H1 (cell line): ENCODE measurements at regions not wholly inside any gene's neighbourhood (a gene's known extent, or its start where the extent isn't known, plus 50 kb on each side); places are given as distances from the start of the nearest gene placed in this dataset.

Experiments
- ATF2 ChIP-seq: IDR thresholded peaks from 2 replicates; pipeline ENCODE4 v1.6.1; 2012; ENCODE audit warnings: low read length, inconsistent platforms
- SIRT6 ChIP-seq: IDR thresholded peaks from one replicate; pipeline ENCODE4 v1.7.1; 2012; ENCODE audit warnings: low read length, inconsistent platforms
- TAF1 ChIP-seq: IDR thresholded peaks from 2 replicates; pipeline ENCODE4 v1.6.1; 2011; ENCODE audit warnings: mild to moderate bottlenecking, low read depth, low read length
- TBP ChIP-seq: IDR thresholded peaks from 2 replicates; pipeline ENCODE4 v1.6.1; 2011; ENCODE audit warnings: low read depth, low read length, improper control_type of control experiment

- TF ChIP-seq ATF2: no peak
- no peak for TF ChIP-seq TAF1
- no peak for TF ChIP-seq SIRT6
- no peak for TF ChIP-seq TBP
Measured at GRCh38 chr21:19122356-19122755, 718.8 kb upstream of the TMPRSS15 start (continued).
